ENCODE measurements at regions not wholly inside any gene's neighbourhood (a gene's known extent, or its start where the extent isn't known, plus 50 kb on each side); places are given as distances from the start of the nearest gene placed in this dataset.

- DNase-seq (ENCODE audit: low read depth, low spot score): no peak
Measured at GRCh38 chr11:10619131-10619680, 50.7 kb upstream of the LYVE1 start.

- DNase-seq (ENCODE audit: low read depth, low spot score): no peak
Measured at GRCh38 chr11:10618490-10618889, 50.0 kb upstream of the LYVE1 start.

Measured in iPS DF 19.7 (cell line).